AG09319 (cell line): ENCODE measurements at regions not wholly inside any gene's neighbourhood (a gene's known extent, or its start where the extent isn't known, plus 50 kb on each side); places are given as distances from the start of the nearest gene placed in this dataset.
"Not testable (repeated sequence)": the region's sequence is repeated elsewhere in the genome, so short reads cannot be mapped to it uniquely, and the experiment has no call there.

Experiments used
- DNase-seq: peaks from one replicate; pipeline ENCODE4 v3.0.0-alpha.2; 2010; ENCODE audit warnings: low read depth; ENCODE audit errors: extremely low read depth
- TF ChIP-seq, protein P1 (sequence below): IDR thresholded peaks from 2 replicates; pipeline ENCODE4 v1.5.1; 2011; ENCODE audit warnings: low read depth, mild to moderate bottlenecking, inconsistent platforms, low read length, moderate library complexity

DNA sequence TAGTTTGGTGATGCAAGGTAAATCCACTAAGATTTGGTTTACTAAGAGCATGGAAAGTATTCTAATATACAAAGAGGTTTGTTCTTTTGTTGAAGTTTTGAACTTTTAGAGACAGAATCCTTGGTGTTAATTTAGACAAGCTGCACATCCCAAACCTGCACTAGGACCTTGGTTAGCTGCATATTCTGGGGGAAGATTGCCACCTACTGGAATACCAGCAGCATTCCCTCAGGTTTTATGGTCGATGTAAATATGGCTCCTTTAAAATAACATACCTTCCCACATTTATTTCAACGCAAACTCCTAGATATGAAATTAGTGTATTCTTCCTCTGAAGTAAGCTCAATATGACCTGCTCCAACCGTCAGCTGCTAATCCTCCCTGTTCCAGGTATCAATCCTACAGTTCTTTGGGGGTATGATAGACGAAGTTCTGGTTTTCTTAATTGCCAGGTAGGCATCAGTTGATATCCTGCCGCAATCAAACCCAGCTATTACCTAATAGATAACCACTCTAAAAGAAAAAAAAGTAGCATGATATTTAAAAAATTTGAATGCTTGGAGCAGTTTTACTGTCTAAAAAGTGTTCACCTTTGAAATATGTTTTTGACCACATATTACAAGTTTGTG, 624.1 kb downstream of the ISL1 start:
- TF ChIP-seq, protein P1, sequence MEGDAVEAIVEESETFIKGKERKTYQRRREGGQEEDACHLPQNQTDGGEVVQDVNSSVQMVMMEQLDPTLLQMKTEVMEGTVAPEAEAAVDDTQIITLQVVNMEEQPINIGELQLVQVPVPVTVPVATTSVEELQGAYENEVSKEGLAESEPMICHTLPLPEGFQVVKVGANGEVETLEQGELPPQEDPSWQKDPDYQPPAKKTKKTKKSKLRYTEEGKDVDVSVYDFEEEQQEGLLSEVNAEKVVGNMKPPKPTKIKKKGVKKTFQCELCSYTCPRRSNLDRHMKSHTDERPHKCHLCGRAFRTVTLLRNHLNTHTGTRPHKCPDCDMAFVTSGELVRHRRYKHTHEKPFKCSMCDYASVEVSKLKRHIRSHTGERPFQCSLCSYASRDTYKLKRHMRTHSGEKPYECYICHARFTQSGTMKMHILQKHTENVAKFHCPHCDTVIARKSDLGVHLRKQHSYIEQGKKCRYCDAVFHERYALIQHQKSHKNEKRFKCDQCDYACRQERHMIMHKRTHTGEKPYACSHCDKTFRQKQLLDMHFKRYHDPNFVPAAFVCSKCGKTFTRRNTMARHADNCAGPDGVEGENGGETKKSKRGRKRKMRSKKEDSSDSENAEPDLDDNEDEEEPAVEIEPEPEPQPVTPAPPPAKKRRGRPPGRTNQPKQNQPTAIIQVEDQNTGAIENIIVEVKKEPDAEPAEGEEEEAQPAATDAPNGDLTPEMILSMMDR: peak; percentile 45
- no peak for DNase-seq

DNA sequence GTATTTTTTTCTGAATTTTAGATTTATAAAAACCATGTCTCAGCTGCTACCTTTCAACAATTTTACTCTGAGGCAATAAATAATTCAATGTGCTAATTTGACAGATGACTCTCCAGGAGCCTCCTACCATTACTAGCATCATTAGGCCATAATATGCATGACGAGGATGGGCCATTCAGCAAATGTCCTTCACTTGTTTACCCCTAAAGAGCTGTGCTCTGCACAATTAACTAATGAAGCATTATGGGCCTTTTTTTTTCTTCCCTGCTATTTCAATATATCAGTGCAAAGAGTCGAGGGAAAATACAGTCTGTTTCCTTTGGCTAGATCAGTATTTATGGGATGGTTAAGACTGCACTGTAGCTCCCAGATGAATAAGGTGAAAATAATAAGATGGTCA, 627.2 kb downstream of the ISL1 start:
- TF ChIP-seq, protein P1: no peak
- no peak for DNase-seq

DNA sequence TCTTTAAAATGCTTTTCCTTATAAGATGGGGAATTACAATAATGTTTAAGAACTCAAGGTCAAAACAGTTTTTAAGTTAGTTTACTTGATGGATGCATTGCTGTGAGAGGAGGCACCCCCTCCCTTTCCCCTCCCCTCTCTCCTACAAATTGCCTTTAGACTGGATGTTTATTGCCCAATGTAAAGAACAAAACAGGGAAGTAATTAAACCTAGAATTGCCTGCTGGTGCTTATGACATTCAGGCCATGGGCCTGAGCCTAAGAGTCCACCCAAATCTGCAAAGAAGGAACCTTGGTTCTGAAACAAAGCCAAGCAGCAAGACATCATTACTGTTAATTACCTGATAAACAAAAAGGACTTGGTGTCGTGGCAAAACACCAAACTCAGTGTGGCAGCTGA, 630.3 kb downstream of the ISL1 start:
- TF ChIP-seq, protein P1: no peak
- no peak for DNase-seq

DNA sequence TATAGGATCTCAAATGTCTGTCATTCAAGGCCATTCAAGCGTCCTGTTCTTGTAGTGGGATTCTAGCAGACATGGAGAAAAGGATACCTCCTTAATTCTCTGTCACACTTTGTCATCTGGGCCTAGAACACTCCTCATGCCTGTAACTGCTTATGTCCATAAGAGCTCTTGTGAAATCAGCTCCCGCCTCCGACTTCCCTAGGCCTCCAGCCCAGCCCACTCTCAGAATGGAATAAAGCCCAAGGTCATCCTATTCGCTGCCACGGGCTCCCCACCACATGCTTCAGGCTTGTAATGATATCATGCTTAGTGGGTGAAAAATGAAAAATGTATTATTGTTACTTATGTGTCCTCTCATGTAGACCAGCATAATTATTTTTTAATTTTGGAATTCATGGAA, 632.5 kb downstream of the ISL1 start:
- no peak for DNase-seq
- TF ChIP-seq, protein P1: no peak

DNA sequence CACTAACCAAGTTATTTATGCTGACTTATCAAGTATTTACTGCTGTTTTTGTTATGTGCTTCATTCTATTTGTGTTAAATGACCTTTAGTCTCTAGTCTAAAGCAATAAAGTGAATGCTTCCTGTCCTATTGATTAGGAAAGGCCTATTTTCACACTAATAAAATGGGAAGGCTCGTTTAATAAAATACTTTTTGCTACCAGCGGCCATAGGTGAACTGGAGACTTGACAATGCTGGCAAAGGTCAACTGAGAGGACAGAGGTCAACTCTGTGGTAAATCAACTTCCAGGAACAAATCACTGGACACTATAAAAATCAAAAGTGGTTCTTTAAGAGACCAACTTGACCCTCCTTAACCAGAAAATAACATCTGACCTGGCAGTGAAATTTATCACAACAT, 634.3 kb downstream of the ISL1 start:
- no peak for DNase-seq
- TF ChIP-seq, protein P1: no peak

DNA sequence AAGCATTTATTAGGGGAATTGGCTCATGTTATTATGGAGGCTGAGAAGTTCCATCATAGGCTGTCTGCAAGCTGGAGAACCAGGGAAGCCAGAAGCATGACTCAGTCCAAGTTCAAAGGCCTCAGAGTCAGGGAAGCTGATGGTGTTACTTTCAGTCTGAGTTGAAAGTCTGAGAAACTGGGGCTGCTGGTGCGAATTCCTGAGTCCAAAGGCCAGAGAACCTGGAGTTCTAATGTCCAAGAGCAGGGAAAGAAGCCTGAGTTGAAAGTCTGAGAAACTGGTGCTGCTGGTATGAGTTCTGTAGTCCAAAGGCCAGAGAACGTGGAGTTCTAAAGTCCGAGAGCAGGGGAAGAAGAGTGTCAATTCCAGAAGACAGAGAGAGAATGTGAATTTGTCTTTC, 641.1 kb downstream of the ISL1 start:
- TF ChIP-seq, protein P1: no peak
- DNase-seq: no peak

DNA sequence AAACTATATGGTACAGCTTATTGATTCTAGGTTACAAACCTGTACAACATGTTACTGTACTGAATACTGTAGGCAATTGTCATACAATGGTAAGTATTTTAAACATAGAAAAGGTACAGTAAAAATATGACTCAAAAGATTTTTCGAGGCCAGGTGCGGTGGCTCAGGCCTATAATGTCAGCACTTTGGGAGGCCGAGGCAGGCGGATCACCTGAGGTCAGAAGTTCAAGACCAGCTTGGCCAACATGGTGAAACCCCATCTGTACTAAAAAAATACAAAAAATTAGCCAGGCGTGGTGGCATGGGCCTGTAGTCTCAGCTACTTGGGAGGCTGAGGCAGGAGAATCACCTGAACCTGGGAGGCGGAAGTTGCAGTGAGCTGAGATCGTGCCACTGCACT, 646.6 kb downstream of the ISL1 start:
- DNase-seq: not testable (repeated sequence)

DNA sequence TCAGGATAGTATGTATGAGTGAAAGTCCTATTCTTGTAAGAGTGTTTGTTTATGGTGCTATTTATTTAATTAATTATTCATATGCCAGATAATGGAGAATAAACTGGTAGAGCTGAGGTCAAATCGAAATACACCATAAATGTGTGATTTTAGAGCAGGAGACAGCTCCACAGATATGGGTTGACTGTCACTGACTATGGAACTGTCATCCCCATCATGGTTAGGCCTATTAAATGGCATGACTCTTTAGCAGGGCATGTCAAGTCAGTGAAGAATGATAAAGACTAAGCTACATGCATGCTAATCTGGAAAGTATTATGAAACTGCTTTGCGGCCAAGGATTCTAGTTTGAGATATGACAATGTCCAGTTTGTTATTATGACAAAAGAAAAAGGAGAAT, 658.6 kb downstream of the ISL1 start:
- DNase-seq: no peak
- TF ChIP-seq, protein P1: no peak
